BE2C (cell line): ENCODE measurements at regions not wholly inside any gene's neighbourhood (a gene's known extent, or its start where the extent isn't known, plus 50 kb on each side); places are given as distances from the start of the nearest gene placed in this dataset.

Source experiments
- DNase-seq: peaks from one replicate; pipeline ENCODE4 v3.0.0-alpha.2; 2020
- H3K27me3 ChIP-seq: fragments of 250-450 bp; sonication (Bioruptor Pico); 2 replicates; pipeline ENCODE4 v1.5.1; 2020; ENCODE audit warnings: mild to moderate bottlenecking
- H3K36me3 ChIP-seq: fragments of 250-450 bp; sonication (Bioruptor Pico); 2 replicates; pipeline ENCODE4 v1.5.1; 2020; ENCODE audit warnings: mild to moderate bottlenecking
- H3K4me1 ChIP-seq: fragments of 250-450 bp; sonication (Bioruptor Pico); 2 replicates; pipeline ENCODE4 v1.5.1; 2020
- H3K4me3 ChIP-seq: 2 replicates; pipeline ENCODE4 v1.5.1; 2011; ENCODE audit warnings: low read depth, low read length
- H3K9me3 ChIP-seq: fragments of 250-450 bp; sonication (Bioruptor Pico); 2 replicates; pipeline ENCODE4 v1.5.1; 2020
- TF ChIP-seq, protein P1 (sequence below): IDR thresholded peaks from 2 replicates; pipeline ENCODE4 v1.5.1; 2012; ENCODE audit warnings: mild to moderate bottlenecking, low read depth, low read length

DNA sequence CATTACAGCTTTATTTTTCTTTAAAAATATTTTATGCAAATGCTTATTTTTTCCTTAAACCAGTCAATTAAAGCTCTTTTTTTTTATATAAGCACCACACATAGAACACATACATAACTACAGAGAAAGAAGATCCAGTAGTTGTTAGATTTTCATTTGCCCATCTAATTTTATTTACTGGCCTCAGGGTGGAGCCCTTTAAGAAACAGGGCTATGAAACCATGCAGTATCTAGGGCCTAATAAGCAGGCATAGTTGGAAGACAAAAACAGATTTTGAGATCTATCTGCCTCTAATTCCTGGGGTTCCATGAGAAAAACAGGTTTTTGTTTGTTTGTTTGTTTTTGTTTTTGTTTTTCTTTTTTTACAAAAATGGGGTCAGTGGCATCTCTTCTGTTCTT lies 120.6 kb downstream of the BCHE start:
- TF ChIP-seq, protein P1, sequence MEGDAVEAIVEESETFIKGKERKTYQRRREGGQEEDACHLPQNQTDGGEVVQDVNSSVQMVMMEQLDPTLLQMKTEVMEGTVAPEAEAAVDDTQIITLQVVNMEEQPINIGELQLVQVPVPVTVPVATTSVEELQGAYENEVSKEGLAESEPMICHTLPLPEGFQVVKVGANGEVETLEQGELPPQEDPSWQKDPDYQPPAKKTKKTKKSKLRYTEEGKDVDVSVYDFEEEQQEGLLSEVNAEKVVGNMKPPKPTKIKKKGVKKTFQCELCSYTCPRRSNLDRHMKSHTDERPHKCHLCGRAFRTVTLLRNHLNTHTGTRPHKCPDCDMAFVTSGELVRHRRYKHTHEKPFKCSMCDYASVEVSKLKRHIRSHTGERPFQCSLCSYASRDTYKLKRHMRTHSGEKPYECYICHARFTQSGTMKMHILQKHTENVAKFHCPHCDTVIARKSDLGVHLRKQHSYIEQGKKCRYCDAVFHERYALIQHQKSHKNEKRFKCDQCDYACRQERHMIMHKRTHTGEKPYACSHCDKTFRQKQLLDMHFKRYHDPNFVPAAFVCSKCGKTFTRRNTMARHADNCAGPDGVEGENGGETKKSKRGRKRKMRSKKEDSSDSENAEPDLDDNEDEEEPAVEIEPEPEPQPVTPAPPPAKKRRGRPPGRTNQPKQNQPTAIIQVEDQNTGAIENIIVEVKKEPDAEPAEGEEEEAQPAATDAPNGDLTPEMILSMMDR, result peak; percentile 28
- Histone ChIP-seq H3K4me1 (no peaks in the 10 kb centered on the region), H3K9me3 (no peaks in the 10 kb centered on the region), H3K4me3 (no peak overlapping the region), H3K27me3 (no peaks in the 10 kb centered on the region), H3K36me3 (no peaks in the 10 kb centered on the region)
- no peak for DNase-seq

DNA sequence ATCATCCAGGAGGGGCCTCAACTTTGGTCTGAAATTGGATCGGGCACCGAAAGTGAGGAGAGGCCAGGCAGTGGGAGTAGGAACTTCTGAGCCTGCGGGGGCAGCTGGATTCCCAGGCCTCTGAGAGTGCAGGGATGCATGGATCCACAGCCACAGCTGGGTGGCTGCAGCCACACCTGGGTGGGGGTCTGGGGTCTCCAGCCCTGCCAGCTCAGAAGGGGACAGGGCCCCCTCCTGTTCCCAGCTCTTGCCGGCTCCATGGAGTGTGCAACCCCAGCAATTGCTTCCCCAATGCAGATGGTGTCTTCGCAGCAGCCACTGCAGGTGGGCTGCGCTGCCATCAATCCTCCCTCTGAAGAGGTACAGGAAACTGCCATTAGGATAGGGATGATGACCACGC lies 123.7 kb downstream of the BCHE start:
- H3K36me3 ChIP-seq, result no peaks in the 10 kb centered on the region
- DNase-seq, result no peak
- no peaks in the 10 kb centered on the region for H3K27me3 ChIP-seq
- TF ChIP-seq, protein P1, result no peak
- no peaks in the 10 kb centered on the region for H3K9me3 ChIP-seq
- no peaks in the 10 kb centered on the region for H3K4me1 ChIP-seq
- no peak overlapping the region for H3K4me3 ChIP-seq

DNA sequence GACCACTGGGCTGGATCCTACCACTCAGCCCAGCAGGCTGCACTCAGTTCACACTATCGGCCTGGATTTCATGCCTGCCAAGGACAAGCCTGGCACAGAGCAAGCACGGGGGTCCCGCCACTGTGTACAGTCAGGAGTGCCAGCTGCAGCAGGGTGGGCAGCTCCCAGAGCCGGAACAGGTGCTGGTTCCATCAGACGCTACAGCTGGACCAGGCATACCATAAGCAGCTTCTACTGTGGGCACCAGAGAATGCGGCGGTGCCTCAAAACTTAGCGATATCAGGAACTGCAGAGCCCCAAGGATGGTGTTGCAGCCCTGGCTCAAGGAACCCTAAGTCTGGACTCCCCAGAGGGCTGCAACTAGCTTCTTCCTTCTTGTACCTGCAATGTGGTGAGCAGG lies 124.8 kb downstream of the BCHE start:
- TF ChIP-seq, protein P1, result no peak
- DNase-seq, result no peak

DNA sequence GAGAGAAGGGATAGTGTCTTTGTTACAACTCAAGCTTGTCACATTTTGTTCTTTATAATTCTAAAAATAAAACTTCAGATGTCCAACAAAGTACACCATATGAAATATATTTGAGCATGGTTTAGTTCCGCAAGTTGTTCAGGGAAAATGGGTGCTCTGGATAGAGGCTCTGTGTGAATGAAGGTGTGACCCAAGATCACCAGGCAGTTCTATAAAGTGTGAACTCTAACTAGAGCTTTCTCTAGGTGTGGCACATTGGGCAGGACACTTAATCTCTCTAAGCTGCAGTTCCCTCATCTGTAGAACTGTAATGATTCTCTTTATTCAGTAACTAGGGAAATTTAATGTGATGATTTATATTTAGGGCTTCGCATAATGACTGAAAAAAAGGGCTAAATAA lies 139.3 kb downstream of the BCHE start:
- H3K4me1 ChIP-seq, result 0 out of 2 replicates have a peak, but pooled peaks cover 2% of the 10 kb centered on the region
- H3K9me3 ChIP-seq, result no peaks in the 10 kb centered on the region
- no peaks in the 10 kb centered on the region for H3K27me3 ChIP-seq
- DNase-seq, result no peak
- H3K36me3 ChIP-seq, result no peaks in the 10 kb centered on the region
- no peak overlapping the region for H3K4me3 ChIP-seq
- TF ChIP-seq, protein P1, result no peak

More for the DNA sequence above, 124.8 kb downstream of the BCHE start:
- H3K36me3 ChIP-seq, result no peaks in the 10 kb centered on the region
- no peak overlapping the region for H3K4me3 ChIP-seq
- H3K9me3 ChIP-seq, result no peaks in the 10 kb centered on the region
- no peaks in the 10 kb centered on the region for H3K27me3 ChIP-seq
- H3K4me1 ChIP-seq, result no peaks in the 10 kb centered on the region

DNA sequence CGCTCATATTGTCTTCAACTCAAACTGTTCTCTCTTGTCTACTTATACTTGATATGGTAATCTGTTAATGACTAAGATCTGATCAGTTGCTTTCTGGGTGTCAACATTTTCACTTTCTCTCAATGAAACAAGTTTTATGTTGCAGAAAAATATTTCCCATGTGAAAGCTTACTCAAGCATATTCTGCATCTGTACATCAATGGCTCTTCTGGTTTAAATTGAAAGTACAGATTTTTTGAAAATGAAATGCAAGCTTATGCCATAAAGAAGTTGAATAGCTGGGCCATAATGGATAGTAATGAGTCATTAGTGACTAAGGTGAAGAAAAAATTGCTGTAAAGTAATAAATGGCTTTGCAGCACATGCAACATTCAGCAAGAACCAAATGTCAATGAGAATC lies 140.7 kb downstream of the BCHE start:
- 0 out of 2 replicates have a peak, but pooled peaks cover 2% of the 10 kb centered on the region for H3K4me1 ChIP-seq
- no peaks in the 10 kb centered on the region for H3K27me3 ChIP-seq
- no peak for DNase-seq
- H3K36me3 ChIP-seq, result no peaks in the 10 kb centered on the region
- H3K4me3 ChIP-seq, result no peak overlapping the region
- H3K9me3 ChIP-seq, result no peaks in the 10 kb centered on the region; the same call in none of the 2 replicates
- TF ChIP-seq, protein P1, result no peak

DNA sequence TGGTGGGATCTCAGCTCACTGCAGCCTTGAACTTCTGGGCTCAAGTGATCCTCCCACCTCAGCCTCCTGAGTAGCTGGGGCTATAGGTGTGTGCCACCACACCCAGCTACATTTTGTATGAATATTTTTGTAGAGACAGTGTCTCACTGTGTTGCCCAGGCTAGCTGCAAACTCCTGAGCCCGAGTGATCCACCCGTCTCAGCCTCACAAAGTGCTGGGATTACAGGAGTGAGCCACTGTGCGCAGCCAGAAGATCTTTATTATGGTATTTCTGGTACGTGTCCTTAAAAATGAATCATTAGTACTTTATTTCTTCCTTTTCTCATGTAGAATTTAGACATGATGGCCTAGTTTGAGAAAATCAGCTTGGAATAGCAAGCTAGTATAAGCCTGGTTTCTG lies 153.3 kb downstream of the BCHE start:
- no peak overlapping the region for H3K4me3 ChIP-seq
- TF ChIP-seq, protein P1, result no peak
- no peak for DNase-seq

More for the DNA sequence above, 153.3 kb downstream of the BCHE start:
- Histone ChIP-seq H3K27me3 (no peaks in the 10 kb centered on the region), H3K4me1 (no peaks in the 10 kb centered on the region), H3K9me3 (no peaks in the 10 kb centered on the region), H3K36me3 (no peaks in the 10 kb centered on the region)
